Mesenchymal stem cell (in vitro differentiated cells and primary cell): ENCODE measurements at regions not wholly inside any gene's neighbourhood (a gene's known extent, or its start where the extent isn't known, plus 50 kb on each side); places are given as distances from the start of the nearest gene placed in this dataset.

Source experiments
- DNase-seq: peaks from one replicate; pipeline ENCODE4 v3.0.0-alpha.2; 2013
- H2AFZ ChIP-seq: one replicate; pipeline ENCODE4 v1.6.1; 2013; ENCODE audit warnings: low read depth, mild to moderate bottlenecking, control low read depth, inconsistent platforms, low read length, moderate library complexity
- H2AK5ac ChIP-seq: 2 replicates; pipeline ENCODE4 v1.6.1; 2013; ENCODE audit warnings: low read length, moderate library complexity, mild to moderate bottlenecking, inconsistent platforms; ENCODE audit not compliant: severe bottlenecking
- H2BK120ac ChIP-seq: one replicate; pipeline ENCODE4 v1.6.1; 2013; ENCODE audit warnings: low read depth, mild to moderate bottlenecking, inconsistent platforms, low read length, moderate library complexity
- H2BK12ac ChIP-seq, 2 experiments: one replicate each; pipeline ENCODE4 v1.6.1; 2013; ENCODE audit warnings: inconsistent platforms in 2 of 2, low read length in 2 of 2, mild to moderate bottlenecking in 2 of 2, moderate library complexity in 2 of 2, control low read depth in 1 of 2
- H2BK15ac ChIP-seq: one replicate; pipeline ENCODE4 v1.6.1; 2013; ENCODE audit warnings: mild to moderate bottlenecking, low read depth, inconsistent platforms; ENCODE audit not compliant: poor library complexity, severe bottlenecking
- H2BK5ac ChIP-seq: 2 replicates; pipeline ENCODE4 v1.6.1; 2013; ENCODE audit warnings: low read depth, mild to moderate bottlenecking, low read length, control low read depth, inconsistent platforms; ENCODE audit not compliant: poor library complexity, severe bottlenecking
- H3K14ac ChIP-seq, 2 experiments: one replicate each; pipeline ENCODE4 v1.6.1; 2013; ENCODE audit warnings: inconsistent platforms in 2 of 2, low read length in 2 of 2, control low read depth in 1 of 2, mild to moderate bottlenecking in 1 of 2, moderate library complexity in 1 of 2
- H3K18ac ChIP-seq, 2 experiments: one replicate each; pipeline ENCODE4 v1.6.1; 2013; ENCODE audit warnings: inconsistent platforms in 2 of 2, low read length in 2 of 2, control low read depth in 1 of 2, low read depth in 1 of 2, mild to moderate bottlenecking in 1 of 2
- H3K23ac ChIP-seq, 2 experiments: one replicate each; pipeline ENCODE4 v1.6.1; 2013; ENCODE audit warnings: inconsistent platforms in 2 of 2, low read length in 2 of 2, mild to moderate bottlenecking in 2 of 2, moderate library complexity in 2 of 2, control low read depth in 1 of 2
- H3K27ac ChIP-seq: 2 replicates; pipeline ENCODE4 v1.5.1; 2013; ENCODE audit warnings: mild to moderate bottlenecking, moderate library complexity, low read length, control low read depth, inconsistent platforms; ENCODE audit not compliant: poor library complexity, severe bottlenecking
- H3K27me3 ChIP-seq, 2 experiments: 2 replicates each; pipeline versions ENCODE4 v1.6.1 to v1.7.0; 2013; ENCODE audit warnings: low read length in 2 of 2, mild to moderate bottlenecking in 2 of 2, moderate library complexity in 2 of 2, control low read depth in 1 of 2, inconsistent platforms in 1 of 2; ENCODE audit not compliant: control insufficient read depth in 1 of 2, insufficient read depth in 1 of 2
- H3K36me3 ChIP-seq, 2 experiments: 2 replicates each; pipeline versions ENCODE4 v1.6.1 to v1.7.0; 2013; ENCODE audit warnings: low read length in 2 of 2, control low read depth in 1 of 2, inconsistent platforms in 1 of 2, low read depth in 1 of 2, mild to moderate bottlenecking in 1 of 2; ENCODE audit not compliant: insufficient read depth in 2 of 2, control insufficient read depth in 1 of 2
- H3K4ac ChIP-seq, 2 experiments: one replicate each; pipeline ENCODE4 v1.6.1; 2013; ENCODE audit warnings: inconsistent platforms in 2 of 2, low read length in 2 of 2, mild to moderate bottlenecking in 2 of 2, moderate library complexity in 2 of 2, control low read depth in 1 of 2, low read depth in 1 of 2
- H3K4me1 ChIP-seq: 2 replicates; pipeline ENCODE4 v1.6.1; 2013; ENCODE audit warnings: low read depth, low read length, control low read depth; ENCODE audit not compliant: control insufficient read depth, insufficient read depth
- H3K4me2 ChIP-seq: 2 replicates; pipeline ENCODE4 v1.6.1; 2013; ENCODE audit warnings: low read length, mild to moderate bottlenecking, inconsistent platforms; ENCODE audit not compliant: poor library complexity, severe bottlenecking
- H3K4me3 ChIP-seq, 2 experiments: 2 replicates each; pipeline versions ENCODE4 v1.5.1 to v1.7.0; 2013; ENCODE audit warnings: low read length in 2 of 2, mild to moderate bottlenecking in 2 of 2, control low read depth in 1 of 2, low read depth in 1 of 2; ENCODE audit not compliant: insufficient read depth in 1 of 2
- H3K79me1 ChIP-seq: replicated peaks from 2 replicates; pipeline ENCODE4 v1.6.1; 2013; ENCODE audit warnings: mild to moderate bottlenecking, control low read depth, low read length, inconsistent platforms; ENCODE audit not compliant: poor library complexity, severe bottlenecking
- H3K9ac ChIP-seq: 2 replicates; pipeline ENCODE4 v1.7.0; 2013; ENCODE audit warnings: mild to moderate bottlenecking, low read length, moderate library complexity
- H3K9me3 ChIP-seq: 2 replicates; pipeline ENCODE4 v1.7.0; 2013; ENCODE audit warnings: mild to moderate bottlenecking, low read length; ENCODE audit not compliant: control insufficient read depth
- H4K8ac ChIP-seq: one replicate; pipeline ENCODE4 v1.6.1; 2013; ENCODE audit warnings: inconsistent platforms, mild to moderate bottlenecking, low read length, moderate library complexity
- H4K91ac ChIP-seq: one replicate; pipeline ENCODE4 v1.6.1; 2013; ENCODE audit warnings: mild to moderate bottlenecking, low read length, inconsistent platforms
- WGBS: methylation state at CpG from one replicate; pipeline ENCODE4 v1.1.7; 2013; ENCODE audit warnings: mixed read lengths; 5-methylcytosine and 5-hydroxymethylcytosine counted together

DNA sequence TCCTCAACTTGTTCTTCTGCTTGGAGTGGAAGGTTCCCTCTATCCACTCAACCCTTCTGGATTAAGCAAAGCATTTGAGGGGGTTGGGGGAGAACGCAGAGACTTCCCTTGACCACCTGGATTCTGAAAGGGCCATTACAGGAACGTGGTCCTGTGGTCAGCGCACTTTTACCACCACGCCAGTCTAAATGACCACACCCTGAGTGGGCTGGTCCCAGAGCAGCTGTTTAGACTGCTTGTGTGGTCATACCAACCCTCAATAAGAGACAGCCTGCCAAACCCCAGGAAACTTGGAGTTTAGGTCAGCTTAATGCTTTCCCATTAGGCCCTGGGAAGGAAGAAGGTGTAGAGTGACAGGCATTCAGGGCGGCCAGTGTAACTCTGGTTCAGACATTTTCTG lies 165.5 kb upstream of the ATP2B1 start:
- Histone ChIP-seq H2AK5ac (no peak overlapping the region), H3K27me3 (no peaks in the 10 kb centered on the region), H4K8ac (peak overlapping the region; percentile 45), H3K4ac (peak overlapping the region in 1 of 2 experiments; percentile 84), H2BK12ac (peak overlapping the region; percentile 87 to 94), H2BK120ac (peak overlapping the region; percentile 2), H3K18ac (peak overlapping the region; percentile 65 to 96), H3K14ac (no peak overlapping the region), H3K9me3 (peaks cover 29% of the 10 kb centered on the region), H3K4me1 (no peaks in the 10 kb centered on the region), H2AFZ (no peak overlapping the region), H3K4me2 (no peak overlapping the region), H3K23ac (no peak overlapping the region), H3K79me1 (no peaks in the 10 kb centered on the region), H2BK5ac (no peak overlapping the region), H4K91ac (peak overlapping the region; percentile 14), H3K4me3 (no peak overlapping the region), H3K27ac (no peak overlapping the region), H2BK15ac (peak overlapping the region; percentile 39), H3K36me3 (no peaks in the 10 kb centered on the region), H3K9ac (no peak overlapping the region)
- WGBS: 89% methylated on average over 4 of the region's 5 CpGs
- DNase-seq: peak; percentile 28

DNA sequence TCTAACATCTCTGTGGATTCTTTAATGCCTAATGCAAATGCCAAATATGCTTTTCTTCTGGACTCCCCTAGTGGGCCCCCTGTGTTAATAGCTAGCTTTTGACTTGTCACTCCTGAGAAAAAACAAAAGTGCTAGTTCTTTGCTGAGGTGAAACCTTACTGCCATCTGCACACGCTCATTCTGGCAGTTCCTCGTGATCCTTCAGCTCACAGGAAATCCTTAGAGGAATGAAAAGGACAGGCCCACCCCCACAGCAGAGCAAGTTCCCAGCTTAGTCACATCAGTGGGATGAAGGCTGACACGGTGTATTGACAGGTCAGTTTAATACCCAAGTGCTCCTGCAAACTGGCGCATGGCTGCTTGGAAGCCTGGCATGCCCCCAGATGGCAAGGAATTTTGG lies 165.1 kb upstream of the ATP2B1 start:
- H2BK5ac ChIP-seq: no peak overlapping the region
- H3K27ac ChIP-seq: no peak overlapping the region
- no peaks in the 10 kb centered on the region for H3K36me3 ChIP-seq
- no peaks in the 10 kb centered on the region for H3K79me1 ChIP-seq
- peak overlapping the region; percentile 2 for H2BK120ac ChIP-seq
- no peak overlapping the region for H3K4me3 ChIP-seq
- H2BK12ac ChIP-seq: peak overlapping the region; percentile 87 to 94
- H2AFZ ChIP-seq: no peak overlapping the region
- DNase-seq: peak; percentile 72
- H3K14ac ChIP-seq: no peak overlapping the region
- H3K9ac ChIP-seq: no peak overlapping the region
- 7% methylated on average over 4 of the region's 4 CpGs for WGBS
- peak overlapping the region; percentile 45 for H4K8ac ChIP-seq
- no peak overlapping the region for H3K23ac ChIP-seq
- H3K27me3 ChIP-seq: no peaks in the 10 kb centered on the region
- H3K9me3 ChIP-seq: peaks cover 29% of the 10 kb centered on the region
- H3K4me1 ChIP-seq: no peaks in the 10 kb centered on the region
- peak overlapping the region; percentile 14 for H4K91ac ChIP-seq
- no peak overlapping the region for H2AK5ac ChIP-seq
- H3K18ac ChIP-seq: peak overlapping the region; percentile 65 to 96
- no peak overlapping the region for H3K4me2 ChIP-seq
- peak overlapping the region in 1 of 2 experiments; percentile 84 for H3K4ac ChIP-seq
- no peak overlapping the region for H2BK15ac ChIP-seq

DNA sequence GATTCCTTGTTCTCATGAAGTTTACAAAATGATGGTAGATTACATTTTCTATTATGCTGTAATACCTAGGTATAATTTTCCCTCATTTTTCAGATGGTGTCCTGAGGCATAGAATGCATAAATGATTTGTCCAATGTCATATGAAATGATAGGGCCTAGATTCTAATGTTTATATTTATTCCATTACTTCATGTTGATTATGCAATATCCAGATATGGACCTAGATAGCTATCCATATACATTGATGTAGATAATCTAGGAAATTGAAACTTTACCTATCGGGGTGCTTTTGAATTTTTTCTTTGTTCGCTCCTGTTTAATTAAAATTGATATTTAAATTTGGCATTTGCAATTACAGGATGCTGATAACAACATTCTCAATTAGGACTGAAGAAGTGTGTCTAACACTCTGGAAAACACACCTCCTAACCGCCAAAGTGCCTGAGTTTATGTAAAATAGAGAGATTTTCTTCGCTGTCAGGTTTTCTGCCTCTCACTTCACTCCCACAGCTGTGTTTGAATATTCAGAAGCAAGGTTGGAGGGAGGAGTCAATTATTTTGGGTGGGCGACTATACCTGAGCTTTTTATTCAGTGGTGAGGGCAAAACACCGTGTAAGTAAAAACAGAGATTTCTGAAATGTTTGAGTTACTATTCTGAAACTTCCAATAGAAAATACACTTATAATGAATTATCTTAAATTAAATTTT lies 164.4 kb upstream of the ATP2B1 start:
- Histone ChIP-seq H3K36me3 (no peaks in the 10 kb centered on the region), H2AFZ (no peak overlapping the region), H3K9me3 (peaks cover 29% of the 10 kb centered on the region), H4K8ac (no peak overlapping the region), H3K27me3 (no peaks in the 10 kb centered on the region), H3K4me1 (no peaks in the 10 kb centered on the region), H2BK12ac (no peak overlapping the region), H2AK5ac (no peak overlapping the region), H3K9ac (no peak overlapping the region), H2BK15ac (no peak overlapping the region), H2BK5ac (no peak overlapping the region), H3K4me2 (no peak overlapping the region), H3K23ac (no peak overlapping the region), H3K79me1 (no peaks in the 10 kb centered on the region), H3K18ac (peak overlapping the region in 1 of 2 experiments; percentile 24), H3K4me3 (no peak overlapping the region), H3K27ac (no peak overlapping the region), H3K14ac (no peak overlapping the region), H3K4ac (no peak overlapping the region), H2BK120ac (no peak overlapping the region), H4K91ac (no peak overlapping the region)
- 67% methylated on average over 1 of the region's 6 CpGs for WGBS
- DNase-seq: no peak

DNA sequence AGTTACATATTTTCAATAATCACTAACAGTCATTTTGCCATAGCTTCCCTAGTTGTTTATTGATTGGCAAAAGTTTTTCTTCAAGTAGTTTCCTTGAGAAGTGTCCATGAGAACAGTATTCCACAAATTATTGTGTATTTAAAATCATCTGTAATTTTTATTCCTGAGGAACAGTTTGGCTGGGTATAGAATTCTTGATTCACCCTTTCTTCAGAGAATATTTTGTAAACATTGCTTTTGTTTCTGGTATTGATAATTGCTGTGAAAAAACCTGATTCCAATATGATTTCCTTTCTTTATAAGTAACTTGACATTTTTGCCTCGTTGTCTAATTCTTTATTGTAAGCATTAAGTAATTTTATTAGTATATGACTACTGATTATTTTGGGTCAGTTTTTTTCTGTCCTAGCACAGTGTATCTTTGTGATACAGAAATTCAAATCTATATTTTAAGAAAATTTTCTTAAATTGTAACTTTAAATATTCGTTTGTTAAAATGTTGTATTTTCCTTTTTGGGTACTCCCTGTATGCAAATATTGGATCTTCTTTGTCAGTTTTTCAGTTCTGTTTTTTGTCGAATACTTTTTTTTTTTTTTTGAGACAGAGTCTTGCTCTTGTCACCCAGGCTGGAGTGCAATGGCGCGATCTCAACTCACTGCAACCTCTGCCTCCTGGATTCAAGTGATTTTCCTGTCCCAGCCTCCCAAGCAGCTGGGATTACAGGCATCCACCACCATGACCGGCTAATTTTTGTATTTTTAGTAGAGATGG lies 162.0 kb upstream of the ATP2B1 start:
- H3K4me3 ChIP-seq: no peak overlapping the region
- H4K8ac ChIP-seq: no peak overlapping the region
- no peaks in the 10 kb centered on the region for H3K27me3 ChIP-seq
- H3K27ac ChIP-seq: no peak overlapping the region
- H3K23ac ChIP-seq: no peak overlapping the region
- 93% methylated on average over 5 of the region's 6 CpGs for WGBS
- no peak overlapping the region for H2BK5ac ChIP-seq
- no peak overlapping the region for H2BK12ac ChIP-seq
- H3K4me2 ChIP-seq: no peak overlapping the region
- H3K9me3 ChIP-seq: peaks cover 29% of the 10 kb centered on the region
- no peak overlapping the region for H2BK120ac ChIP-seq
- H2BK15ac ChIP-seq: no peak overlapping the region
- H3K14ac ChIP-seq: no peak overlapping the region
- H3K9ac ChIP-seq: no peak overlapping the region
- no peaks in the 10 kb centered on the region for H3K36me3 ChIP-seq
- no peaks in the 10 kb centered on the region for H3K4me1 ChIP-seq
- no peak overlapping the region for H2AFZ ChIP-seq
- no peaks in the 10 kb centered on the region for H3K79me1 ChIP-seq
- no peak for DNase-seq
- H2AK5ac ChIP-seq: no peak overlapping the region
- no peak overlapping the region for H4K91ac ChIP-seq
- H3K18ac ChIP-seq: no peak overlapping the region
- H3K4ac ChIP-seq: no peak overlapping the region
